GM21381 (cell line): ENCODE measurements at regions not wholly inside any gene's neighbourhood (a gene's known extent, or its start where the extent isn't known, plus 50 kb on each side); places are given as distances from the start of the nearest gene placed in this dataset.
"Not testable (repeated sequence)": the region's sequence is repeated elsewhere in the genome, so short reads cannot be mapped to it uniquely, and the experiment has no call there.

Experiments used
- ATAC-seq: cut with Tn5 transposase; IDR thresholded peaks from one replicate; pipeline ENCODE4 v1.9.1; 2021; ENCODE audit warnings: mild to moderate bottlenecking, moderate library complexity; ENCODE audit not compliant: unreplicated experiment

- no peak for ATAC-seq
Measured at GRCh38 chr2:160790738-160791137, 297.1 kb upstream of the RBMS1 start.

GRCh38 chr2:160791884-160792283 is 298.3 kb upstream of the RBMS1 start:
- no peak for ATAC-seq

- no peak for ATAC-seq
Measured at GRCh38 chr2:160792837-160793236, 299.2 kb upstream of the RBMS1 start.

GRCh38 chr2:160794926-160795325 is 301.3 kb upstream of the RBMS1 start:
- no peak for ATAC-seq

- ATAC-seq, result no peak
Measured at GRCh38 chr2:160803881-160804280, 310.3 kb upstream of the RBMS1 start.

- ATAC-seq, result no peak
Measured at GRCh38 chr2:160810406-160810805, 316.8 kb upstream of the RBMS1 start.

- ATAC-seq, result no peak
Measured at GRCh38 chr2:160812830-160813505, 319.4 kb upstream of the RBMS1 start.

GRCh38 chr2:160813506-160813858 is 319.9 kb upstream of the RBMS1 start:
- no peak for ATAC-seq

GRCh38 chr2:160816916-160817499 is 323.4 kb upstream of the RBMS1 start:
- no peak for ATAC-seq

GRCh38 chr2:160820691-160821090 is 327.1 kb upstream of the RBMS1 start:
- no peak for ATAC-seq

- no peak for ATAC-seq
Measured at GRCh38 chr2:160822006-160822405, 328.4 kb upstream of the RBMS1 start.

GRCh38 chr2:160825433-160825832 is 331.8 kb upstream of the RBMS1 start:
- no peak for ATAC-seq

- no peak for ATAC-seq
Measured at GRCh38 chr2:160826496-160826895, 332.9 kb upstream of the RBMS1 start.

- ATAC-seq, result no peak
Measured at GRCh38 chr2:160828076-160828475, 332.2 kb upstream of the TANK start.

- ATAC-seq, result not testable (repeated sequence)
Measured at GRCh38 chr2:160832381-160832780, 327.8 kb upstream of the TANK start.

GRCh38 chr2:160835166-160835565 is 325.1 kb upstream of the TANK start:
- ATAC-seq, result no peak

GRCh38 chr2:160836755-160837154 is 323.5 kb upstream of the TANK start:
- ATAC-seq, result no peak

GRCh38 chr2:160837416-160837815 is 322.8 kb upstream of the TANK start:
- ATAC-seq, result no peak

- ATAC-seq, result no peak
Measured at GRCh38 chr2:160838147-160838546, 322.1 kb upstream of the TANK start.

- ATAC-seq, result no peak
Measured at GRCh38 chr2:160838691-160839090, 321.5 kb upstream of the TANK start.

GRCh38 chr2:160842286-160842685 is 317.9 kb upstream of the TANK start:
- no peak for ATAC-seq

- no peak for ATAC-seq
Measured at GRCh38 chr2:160859096-160859495, 301.1 kb upstream of the TANK start.

GRCh38 chr2:160862226-160862625 is 298.0 kb upstream of the TANK start:
- ATAC-seq, result no peak
